ENCODE measurements at regions not wholly inside any gene's neighbourhood (a gene's known extent, or its start where the extent isn't known, plus 50 kb on each side); places are given as distances from the start of the nearest gene placed in this dataset.

- ATAC-seq, result no peak
- DNase-seq (ENCODE audit: missing footprints), result no peak
- intact Hi-C loops (cut with DNase I), result no loop called here
These were observed 455.4 kb downstream of the EBF1 start for GRCh38 chr5:158644301-158644700.

DNA sequence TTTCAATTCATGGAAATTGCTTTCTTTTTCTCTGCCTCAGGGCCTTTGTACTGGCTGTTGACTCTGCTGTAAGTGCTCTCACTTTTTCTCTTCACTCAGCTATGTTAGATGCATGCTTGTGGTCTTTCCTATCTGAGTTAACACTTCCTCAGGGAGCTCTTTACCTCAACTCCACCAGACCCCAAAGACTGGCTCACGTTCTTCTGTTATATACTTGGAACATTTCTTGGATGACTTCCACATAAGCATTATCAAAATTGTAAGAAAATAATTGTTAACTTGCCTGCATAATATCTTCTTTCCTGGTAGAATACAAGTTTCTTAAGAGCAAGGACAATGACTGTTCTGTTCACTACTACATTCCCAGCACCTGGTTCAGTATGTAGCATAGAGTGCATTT is 455.9 kb downstream of the EBF1 start:
- ATAC-seq, result no peak
- intact Hi-C loops (cut with DNase I), result no loop called here
- no peak for DNase-seq (ENCODE audit: missing footprints)

DNA sequence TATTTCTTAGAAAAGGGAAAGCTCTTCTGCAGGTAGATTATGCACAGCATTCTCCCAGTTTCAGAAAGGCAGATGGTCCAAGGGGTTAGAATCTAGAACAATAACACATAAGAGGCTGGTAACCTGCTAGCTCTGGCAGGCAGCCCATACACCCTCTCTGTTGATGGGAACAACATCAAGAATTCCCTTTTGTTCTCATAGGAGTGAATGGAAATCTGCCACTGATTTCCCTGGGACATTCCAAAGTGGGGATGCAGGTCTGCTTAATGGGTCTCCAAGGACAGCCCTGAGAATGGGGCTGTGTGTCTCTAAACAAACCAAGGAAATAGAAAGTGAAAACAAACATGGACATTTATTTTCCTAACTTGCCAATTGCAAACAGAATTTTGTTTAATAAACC is 456.8 kb downstream of the EBF1 start:
- intact Hi-C loops (cut with DNase I), result no loop called here
- DNase-seq (ENCODE audit: missing footprints) (no peak), ATAC-seq (peak; percentile 20)

- intact Hi-C loops (cut with DNase I), result no loop called here
- ATAC-seq (no peak), DNase-seq (ENCODE audit: missing footprints) (no peak)
These were observed 458.7 kb downstream of the EBF1 start for GRCh38 chr5:158641016-158641415.

DNA sequence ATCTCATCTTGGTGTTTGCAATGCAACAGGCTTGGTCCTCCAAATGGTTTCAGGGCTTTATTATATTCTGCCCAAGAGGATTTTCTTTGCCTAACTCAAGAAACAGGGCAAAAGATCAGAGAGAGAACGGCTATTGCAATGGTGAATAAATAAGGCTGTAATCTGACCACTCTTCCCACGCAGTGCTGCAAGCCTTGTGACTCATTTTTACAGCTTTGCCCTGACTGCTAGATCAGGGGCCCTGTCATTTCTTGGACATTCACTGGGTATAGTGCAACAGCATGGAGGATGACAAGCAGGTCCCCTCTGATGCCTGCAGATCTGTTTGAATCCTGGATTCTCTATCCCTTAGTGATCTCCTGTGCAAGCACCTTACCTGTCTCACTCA is 459.1 kb downstream of the EBF1 start:
- ATAC-seq (no peak), DNase-seq (ENCODE audit: missing footprints) (no peak)
- intact Hi-C loops (cut with DNase I), result no loop called here

DNA sequence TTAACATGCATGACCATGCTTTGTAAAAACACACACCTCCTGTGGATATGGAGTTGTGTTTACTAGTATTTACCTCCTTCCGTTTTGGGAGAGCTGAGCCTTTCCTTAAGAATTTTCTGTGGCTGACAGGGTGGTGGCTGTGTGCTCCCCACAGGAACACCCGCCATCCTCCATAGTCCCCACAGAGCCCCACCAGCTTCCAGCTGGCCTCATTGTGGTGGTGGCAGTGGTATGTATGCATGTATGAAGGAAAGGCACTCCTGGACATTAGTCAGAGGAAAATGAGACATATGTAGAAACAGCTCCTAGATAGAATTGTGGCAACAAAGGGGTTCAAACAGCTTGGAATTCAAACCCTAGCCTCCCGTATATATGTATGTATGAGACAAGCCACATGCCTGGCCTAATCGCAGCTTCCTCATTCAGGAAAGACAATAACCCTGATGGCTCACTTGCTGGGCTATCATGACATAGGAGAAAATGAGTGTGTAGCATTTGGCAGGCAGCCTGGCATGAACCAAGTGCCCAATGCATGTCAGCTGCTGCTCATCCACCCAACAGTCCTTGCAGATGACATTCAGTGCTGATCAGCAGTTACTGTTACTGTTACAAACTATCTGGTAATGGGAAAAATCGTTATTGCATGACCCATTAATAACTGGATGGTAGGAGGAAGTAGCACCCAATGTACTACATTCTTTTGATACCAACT is 459.7 kb downstream of the EBF1 start:
- ATAC-seq, result no peak
- intact Hi-C loops (cut with DNase I), result no loop called here
- no peak for DNase-seq (ENCODE audit: missing footprints)

DNA sequence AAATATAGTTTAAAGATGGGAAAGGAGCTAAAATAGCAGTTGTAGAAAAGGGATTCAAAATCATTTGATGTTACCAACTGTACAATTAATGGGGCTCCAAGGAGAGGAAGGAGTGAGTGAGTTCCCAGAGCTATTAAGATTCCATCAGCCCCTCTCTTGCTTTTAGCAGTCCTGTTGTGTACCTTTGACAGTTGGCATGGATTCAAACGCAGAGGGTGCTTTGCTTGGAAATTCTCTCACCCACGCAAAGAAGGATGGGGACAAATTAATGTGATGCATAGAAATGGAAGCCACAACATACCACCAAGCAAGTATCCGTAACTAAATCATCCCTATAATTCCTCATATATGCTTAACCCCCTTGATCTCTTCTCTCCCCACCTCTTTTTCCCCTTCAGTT is 461.3 kb downstream of the EBF1 start:
- no peak for DNase-seq (ENCODE audit: missing footprints)
- intact Hi-C loops (cut with DNase I), result no loop called here
- no peak for ATAC-seq

DNA sequence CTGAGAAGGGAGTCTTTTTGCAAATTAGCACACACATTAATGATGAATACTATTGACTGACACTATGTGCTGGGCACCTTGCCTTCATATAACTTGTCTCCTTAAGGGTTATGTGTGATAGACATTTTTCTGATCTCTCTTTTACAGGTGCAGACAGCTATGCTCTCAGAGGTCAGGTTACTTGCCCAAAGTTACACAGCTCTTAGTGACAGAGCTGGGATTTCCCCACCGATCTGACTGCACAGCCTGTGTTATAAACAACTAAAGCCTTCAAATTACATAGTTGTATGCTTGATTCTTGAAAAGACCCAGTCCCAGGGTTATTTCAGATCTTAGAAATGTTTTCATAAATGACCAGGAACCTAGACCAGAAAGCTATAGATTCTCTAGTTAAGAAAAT is 462.7 kb downstream of the EBF1 start:
- ATAC-seq, result no peak
- intact Hi-C loops (cut with DNase I), result no loop called here
- DNase-seq (ENCODE audit: missing footprints), result no peak

DNA sequence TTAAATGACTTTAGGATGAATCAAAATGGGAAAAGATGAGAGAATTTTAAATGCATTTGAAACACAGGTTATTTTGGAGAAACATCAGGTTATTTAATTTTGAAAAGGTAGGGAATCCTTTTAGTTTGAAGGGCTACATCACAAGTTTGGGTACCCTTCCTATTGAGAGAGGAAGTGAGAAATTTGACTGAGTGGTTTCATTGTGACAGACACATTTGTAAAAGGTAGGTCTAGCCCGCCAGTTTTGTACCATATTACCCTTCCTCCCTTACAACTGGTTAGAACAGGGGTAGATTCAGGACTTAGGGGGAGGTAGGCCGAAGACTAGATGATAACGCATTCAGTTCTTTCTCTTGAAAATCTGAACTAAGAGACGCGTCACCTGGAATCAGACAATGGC is 464.2 kb downstream of the EBF1 start:
- DNase-seq (ENCODE audit: missing footprints) (no peak), ATAC-seq (no peak)
- intact Hi-C loops (cut with DNase I), result no loop called here

DNA sequence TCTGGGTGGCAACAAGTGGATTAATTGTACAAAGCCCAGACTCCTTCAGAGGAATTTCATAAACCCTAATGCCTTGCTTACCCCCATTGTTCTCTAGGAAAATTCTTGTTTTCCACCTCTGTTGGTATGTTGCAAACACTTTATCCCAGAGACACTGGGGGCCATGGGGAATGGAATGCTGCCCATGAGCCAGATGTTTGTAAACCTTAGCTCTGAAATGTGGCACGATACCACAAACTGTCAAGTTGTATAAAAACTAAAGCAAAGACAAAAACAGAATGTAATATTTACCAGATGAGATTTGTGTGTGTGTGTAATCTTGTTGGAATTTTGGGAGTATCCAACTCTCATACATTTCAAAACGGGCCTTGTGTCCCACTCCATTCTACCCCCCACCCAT is 465.0 kb downstream of the EBF1 start:
- no peak for DNase-seq (ENCODE audit: missing footprints)
- intact Hi-C loops (cut with DNase I), result no loop called here
- ATAC-seq, result no peak

GRCh38 chr5:158629591-158630312 is 470.0 kb downstream of the EBF1 start:
- ATAC-seq, result no peak
- intact Hi-C loops (cut with DNase I), result no loop called here
- no peak for DNase-seq (ENCODE audit: missing footprints)

GRCh38 chr5:158626718-158627117 is 473.0 kb downstream of the EBF1 start:
- ATAC-seq, result no peak
- no peak for DNase-seq (ENCODE audit: missing footprints)
- intact Hi-C loops (cut with DNase I), result no loop called here

- DNase-seq (ENCODE audit: missing footprints), result no peak
- intact Hi-C loops (cut with DNase I), result no loop called here
- no peak for ATAC-seq
These were observed 475.7 kb downstream of the EBF1 start for GRCh38 chr5:158623971-158624370.

GRCh38 chr5:158621391-158621790 is 478.3 kb downstream of the EBF1 start:
- intact Hi-C loops (cut with DNase I), result no loop called here
- DNase-seq (ENCODE audit: missing footprints) (no peak), ATAC-seq (no peak)

GRCh38 chr5:158619083-158619788 is 480.5 kb downstream of the EBF1 start:
- intact Hi-C loops (cut with DNase I), result no loop called here
- DNase-seq (ENCODE audit: missing footprints), result no peak
- peak; percentile 39 for ATAC-seq

- ATAC-seq, result no peak
- intact Hi-C loops (cut with DNase I), result no loop called here
- DNase-seq (ENCODE audit: missing footprints), result no peak
These were observed 481.5 kb downstream of the EBF1 start for GRCh38 chr5:158618256-158618655.

DNA sequence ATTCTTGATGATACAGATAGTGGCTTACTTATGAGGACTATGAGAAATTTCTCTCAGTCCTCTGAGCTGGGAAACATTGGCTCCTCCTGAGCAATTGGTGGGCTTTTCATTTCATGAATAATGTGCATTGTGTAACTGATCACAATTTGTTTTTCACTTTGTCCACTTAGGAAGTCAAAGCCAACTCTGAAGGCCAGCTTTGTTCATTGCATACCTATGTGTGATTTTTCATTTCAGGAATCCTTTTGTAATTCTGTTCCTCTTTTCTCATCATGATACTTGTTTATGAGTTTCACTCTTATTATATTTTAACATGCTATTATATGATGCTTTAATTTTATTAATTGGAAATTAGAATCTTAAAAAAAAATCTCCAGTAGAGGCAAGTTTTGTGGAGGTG is 483.0 kb downstream of the EBF1 start:
- DNase-seq (ENCODE audit: missing footprints) (no peak), ATAC-seq (no peak)
- intact Hi-C loops (cut with DNase I), result no loop called here

DNA sequence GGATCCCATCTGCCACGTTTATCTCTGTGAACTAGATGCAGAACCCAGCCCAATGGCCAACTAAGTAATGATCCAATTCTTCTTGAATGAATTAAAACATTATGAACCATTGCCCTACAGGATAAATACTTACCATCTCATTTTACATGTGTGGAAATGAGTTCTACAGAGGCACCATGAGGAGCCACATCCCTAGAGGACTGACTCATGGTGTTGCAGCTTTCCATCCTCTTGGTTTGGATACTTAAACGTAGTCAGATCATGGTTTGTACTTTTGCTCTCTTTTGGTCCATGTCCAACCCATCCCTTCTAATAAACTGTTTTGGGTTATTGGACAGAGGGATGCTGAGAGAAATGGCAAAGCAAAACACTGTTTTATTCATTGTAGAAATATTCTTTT is 484.8 kb downstream of the EBF1 start:
- ATAC-seq (no peak), DNase-seq (ENCODE audit: missing footprints) (no peak)
- intact Hi-C loops (cut with DNase I), result no loop called here

DNA sequence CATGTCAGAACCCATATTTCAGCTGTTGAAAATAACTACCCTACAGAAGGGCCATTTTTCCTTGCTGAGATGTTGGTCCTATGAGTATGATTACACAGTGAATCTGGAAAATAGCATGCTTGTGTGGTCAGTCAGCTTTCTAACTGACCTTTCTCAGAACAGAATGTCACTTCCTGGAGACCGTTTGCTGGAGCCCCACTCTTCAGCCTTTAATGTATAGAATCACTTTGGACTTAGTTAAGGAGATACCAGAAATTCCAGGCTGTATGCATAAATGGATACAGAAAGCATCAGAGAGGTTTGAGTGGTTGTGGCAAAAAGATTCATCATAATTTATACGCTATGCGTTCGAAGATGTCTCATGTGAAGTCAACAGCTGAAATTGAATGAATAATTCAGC is 488.1 kb downstream of the EBF1 start:
- DNase-seq (ENCODE audit: missing footprints), result no peak
- no peak for ATAC-seq
- intact Hi-C loops (cut with DNase I), result no loop called here

GRCh38 chr5:158610051-158610415 is 489.7 kb downstream of the EBF1 start:
- intact Hi-C loops (cut with DNase I), result no loop called here
- no peak for ATAC-seq

More at GRCh38 chr5:158610051-158610415, 489.7 kb downstream of the EBF1 start:
- DNase-seq (ENCODE audit: missing footprints), result no peak

Measured in Right ventricle myocardium inferior (tissue), 1 donor.